HCT116 (cell line): ENCODE measurements at regions not wholly inside any gene's neighbourhood (a gene's known extent, or its start where the extent isn't known, plus 50 kb on each side); places are given as distances from the start of the nearest gene placed in this dataset.

Experiments
- ATAC-seq: fragments of 200-7000 bp; cut with Tn5 transposase; 2 replicates; pipeline ENCODE4 v1.9.1; 2020; ENCODE audit warnings: mild to moderate bottlenecking, moderate library complexity
- BruUV-seq: library from RNA; stranded (reverse); fragments of 400-500 nt; replicated peaks from 2 replicates; lab custom pipeline; 2021; lab: Mats Ljungman, UMichigan
- CTCF ChIA-PET: fragments of 300-600 bp; sonication (Branson Sonifier 250); formaldehyde crosslinking; loops from one replicate; lab custom pipeline; 2021; ENCODE audit warnings: antibody characterized with exemption; lab: Charles Lee
- POLR2A ChIA-PET: fragments of 300-600, 350-600 bp; sonication (Branson Sonifier 250); formaldehyde crosslinking; loops from one replicate; lab custom pipeline; 2021; ENCODE audit warnings: antibody characterized with exemption; lab: Charles Lee
- RAD21 ChIA-PET, 2 experiments: fragments of 300-600 bp; sonication (Branson Sonifier 250); formaldehyde crosslinking; loops; one replicate each; lab custom pipeline; 2023; ENCODE audit warnings: low total read pairs in 2 of 2; ENCODE audit not compliant: uncharacterized antibody in 2 of 2, unreplicated experiment in 2 of 2, low non-redundant PET in 1 of 2; lab: Charles Lee
- DNase-seq: peaks from one replicate; pipeline ENCODE4 v3.0.0-alpha.2; 2010; ENCODE audit warnings: low read depth, low spot score
- H2AFZ ChIP-seq: fragments of 200-600 bp; shearing (Covaris generic), sonication (generic); 2 replicates; pipeline ENCODE4 v1.6.1; 2017; ENCODE audit warnings: low read depth, mixed run types, mixed read lengths, antibody characterized with exemption, low read length; ENCODE audit not compliant: poor library complexity, severe bottlenecking
- H3K27ac ChIP-seq: 2 replicates; pipeline ENCODE4 v1.5.1; 2012; ENCODE audit warnings: low read depth, low read length
- H3K27me3 ChIP-seq: fragments of 200-600 bp; sonication (generic); 2 replicates; pipeline ENCODE4 v1.6.1; 2016; ENCODE audit warnings: mixed run types, low read length, mixed read lengths; ENCODE audit not compliant: insufficient read depth
- H3K36me3 ChIP-seq, 2 experiments: fragments of 200-500 bp in 1 of 2; fragments of 200-600 bp in 1 of 2; sonication (Bioruptor generic) in 1 of 2; sonication (generic) in 1 of 2; 2 replicates each; pipeline versions ENCODE4 v1.5.1 to v1.6.1; 2014 to 2016; ENCODE audit warnings: low read length in 2 of 2, inconsistent platforms in 1 of 2, mixed read lengths in 1 of 2, mixed run types in 1 of 2; ENCODE audit not compliant: insufficient read depth in 2 of 2, control insufficient read depth in 1 of 2
- H3K4me1 ChIP-seq, 2 experiments: fragments of 200-600 bp in 1 of 2; sonication (generic) in 1 of 2; 2 replicates each; pipeline versions ENCODE4 v1.5.1 to v1.6.1; 2012 to 2017; ENCODE audit warnings: low read length in 2 of 2, inconsistent platforms in 1 of 2, mild to moderate bottlenecking in 1 of 2, mixed read lengths in 1 of 2, mixed run types in 1 of 2, moderate library complexity in 1 of 2; ENCODE audit not compliant: insufficient read depth in 2 of 2, control insufficient read depth in 1 of 2
- H3K4me2 ChIP-seq: fragments of 200-600 bp; sonication (generic); 2 replicates; pipeline ENCODE4 v1.6.1; 2017; ENCODE audit warnings: mixed run types, low read length, mixed read lengths
- H3K4me3 ChIP-seq, 2 experiments: fragments of 200-600 bp in 1 of 2; sonication (generic) in 1 of 2; replicated peaks in 1 of 2; 2 replicates each; pipeline ENCODE4 v1.5.1; 2011 to 2016; ENCODE audit warnings: low read length in 2 of 2, control low read depth in 1 of 2, low read depth in 1 of 2, mild to moderate bottlenecking in 1 of 2, mixed read lengths in 1 of 2, mixed run types in 1 of 2
- H3K79me2 ChIP-seq: fragments of 200-600 bp; sonication (generic); 2 replicates; pipeline ENCODE4 v1.6.1; 2017; ENCODE audit warnings: mild to moderate bottlenecking, mixed run types, low read length, moderate library complexity, mixed read lengths; ENCODE audit not compliant: insufficient read depth
- H3K9ac ChIP-seq: fragments of 200-600 bp; sonication (generic); 2 replicates; pipeline ENCODE4 v1.6.1; 2016; ENCODE audit warnings: low read length, mixed read lengths
- H3K9me2 ChIP-seq: fragments of 200-600 bp; sonication (generic), shearing (Covaris generic); 2 replicates; pipeline ENCODE4 v1.6.1; 2017; ENCODE audit warnings: mixed run types, mild to moderate bottlenecking, moderate library complexity; ENCODE audit not compliant: insufficient read depth
- H3K9me3 ChIP-seq, 2 experiments: fragments of 200-500 bp in 1 of 2; fragments of 200-600 bp in 1 of 2; sonication (Bioruptor generic) in 1 of 2; sonication (generic) in 1 of 2; 2 replicates each; pipeline ENCODE4 v1.6.1; 2014 to 2017; ENCODE audit warnings: low read length in 2 of 2, mixed read lengths in 2 of 2, inconsistent platforms in 1 of 2, low read depth in 1 of 2, mild to moderate bottlenecking in 1 of 2, mixed run types in 1 of 2, moderate library complexity in 1 of 2; ENCODE audit not compliant: control insufficient read depth in 1 of 2, insufficient read depth in 1 of 2
- H4K20me1 ChIP-seq: fragments of 200-600 bp; sonication (generic), shearing (Covaris generic); 2 replicates; pipeline ENCODE4 v1.6.1; 2017; ENCODE audit warnings: mixed run types, mild to moderate bottlenecking, moderate library complexity; ENCODE audit not compliant: insufficient read depth
- ATF3 ChIP-seq: IDR thresholded peaks from 2 replicates; pipeline ENCODE4 v1.6.1; 2012
- CTCF ChIP-seq, 3 experiments: fragments of 200-600 bp in 1 of 3; sonication (generic) in 1 of 3; IDR thresholded peaks in 2 of 3; conservative IDR thresholded peaks in 1 of 3; 2 replicates each; pipeline ENCODE4 v1.5.1; 2012 to 2017; ENCODE audit warnings: low read depth in 2 of 3, low read length in 2 of 3, antibody characterized with exemption in 1 of 3, borderline replicate concordance in 1 of 3, control low read depth in 1 of 3, mild to moderate bottlenecking in 1 of 3, mixed read lengths in 1 of 3, mixed run types in 1 of 3, moderate library complexity in 1 of 3; ENCODE audit not compliant: insufficient read depth in 1 of 3
- ELF1 ChIP-seq: IDR thresholded peaks from 2 replicates; pipeline ENCODE4 v1.6.1; 2012; ENCODE audit warnings: low read depth, borderline replicate concordance
- EZH2phosphoT487 ChIP-seq: fragments of 200-600 bp; IDR thresholded peaks from 2 replicates; pipeline ENCODE4 v1.6.1; 2018; ENCODE audit warnings: antibody characterized with exemption, borderline replicate concordance
- FOSL1 ChIP-seq: IDR thresholded peaks from 2 replicates; pipeline ENCODE4 v1.6.1; 2012; ENCODE audit warnings: low read depth
- JUND ChIP-seq: IDR thresholded peaks from 2 replicates; pipeline ENCODE4 v1.6.1; 2012
- REST ChIP-seq: IDR thresholded peaks from 2 replicates; pipeline ENCODE4 v1.6.1; 2012; ENCODE audit warnings: low read depth
- SIN3A ChIP-seq: IDR thresholded peaks from 2 replicates; pipeline ENCODE4 v1.6.1; 2012; ENCODE audit warnings: low read depth
- SP1 ChIP-seq: IDR thresholded peaks from 2 replicates; pipeline ENCODE4 v1.6.1; 2012; ENCODE audit warnings: low read depth
- YY1 ChIP-seq: IDR thresholded peaks from 2 replicates; pipeline ENCODE4 v1.6.1; 2011; ENCODE audit warnings: low read length, low read depth, moderate library complexity, mild to moderate bottlenecking; ENCODE audit not compliant: insufficient replicate concordance; ENCODE audit errors: extremely low read depth
- ZBTB33 ChIP-seq: IDR thresholded peaks from 2 replicates; pipeline ENCODE4 v1.6.1; 2011; ENCODE audit warnings: mild to moderate bottlenecking, low read length, moderate library complexity; ENCODE audit not compliant: insufficient replicate concordance; ENCODE audit errors: extremely low read depth
- ZFX ChIP-seq: fragments of 450-650 bp; IDR thresholded peaks from 2 replicates; pipeline ENCODE4 v1.6.1; 2017
- ZNF274 ChIP-seq: fragments of 200-500 bp; sonication (Bioruptor generic); IDR thresholded peaks from 2 replicates; pipeline ENCODE4 v1.6.1; 2014; ENCODE audit warnings: mild to moderate bottlenecking, low read depth, low read length, inconsistent platforms
- intact Hi-C: fragments of 100-400 bp; cut with micrococcal nuclease; formaldehyde crosslinking; loops from 2 replicates; pipeline ENCODE4 v1.10.0; 2022

GRCh38 chr2:188853307-188853706, 120.9 kb upstream of the COL3A1 start:
- ATAC-seq = no peak
- no peak for DNase-seq
- RAD21 ChIA-PET = no interaction called here

More at GRCh38 chr2:188853307-188853706, 120.9 kb upstream of the COL3A1 start:
- Histone ChIP-seq H2AFZ (no peak overlapping the region), H3K9me3 (no peaks in the 10 kb centered on the region), H3K9me2 (no peaks in the 10 kb centered on the region), H3K27ac (no peak overlapping the region), H3K27me3 (no peaks in the 10 kb centered on the region), H4K20me1 (no peaks in the 10 kb centered on the region), H3K4me1 (no peaks in the 10 kb centered on the region), H3K4me2 (no peak overlapping the region), H3K4me3 (no peak overlapping the region), H3K9ac (no peak overlapping the region), H3K79me2 (no peaks in the 10 kb centered on the region), H3K36me3 (no peaks in the 10 kb centered on the region)
- ChIA-PET CTCF (no interaction called here), POLR2A (no interaction called here)
- intact Hi-C loops = no loop called here
- no TSS peak for BruUV-seq
- TF ChIP-seq ZBTB33 (no peak), SIN3A (no peak), FOSL1 (no peak), ELF1 (no peak), ZFX (no peak), YY1 (no peak), JUND (no peak), CTCF (IDR thresholded peaks at IDR 0.05 in 2 of 3, conservative IDR thresholded peaks at IDR 0.05 in 1 of 3; ENCODE audit: borderline replicate concordance in 1 of 3, insufficient read depth in 1 of 3, low read depth in 2 of 3, low read length in 2 of 3) (no peak), EZH2phosphoT487 (no peak), SP1 (no peak), REST (no peak), ZNF274 (no peak), ATF3 (no peak)
